A549 (cell line): ENCODE measurements at regions not wholly inside any gene's neighbourhood (a gene's known extent, or its start where the extent isn't known, plus 50 kb on each side); places are given as distances from the start of the nearest gene placed in this dataset.

Source experiments
- ATAC-seq, 2 experiments: fragments of 200-7000 bp in 1 of 2; fragments of >200 bp in 1 of 2; cut with Nextera tagmentation in 1 of 2; cut with Tn5 transposase in 1 of 2; 3 replicates each; pipeline versions ENCODE4 v1.8.0 to v1.9.1; 2018 to 2020; ENCODE audit warnings: mild to moderate bottlenecking in 1 of 2, moderate library complexity in 1 of 2
- CTCF ChIA-PET: fragments of 300-600 bp; sonication (Branson Sonifier 250); formaldehyde crosslinking; extraction: SDS; loops from one replicate; lab custom pipeline; 2021; ENCODE audit warnings: antibody characterized with exemption, inconsistent platforms; lab: Yijun Ruan, JAX
- POLR2A ChIA-PET: fragments of 350-600 bp; formaldehyde crosslinking; extraction: SDS; loops from one replicate; lab custom pipeline; 2021; ENCODE audit warnings: antibody characterized with exemption, inconsistent platforms; lab: Yijun Ruan, JAX
- DNase-seq, 2 experiments: peaks; one replicate each; pipeline versions ENCODE4 v3.0.0 to v3.0.0-alpha.2; 2011 to 2016; ENCODE audit warnings: low read depth in 1 of 2, low spot score in 1 of 2
- FAIRE-seq: peaks from 2 replicates; lab custom pipeline; 2011; peaks lifted over from hg19 to GRCh38; lab: Jason Lieb, UNC
- H3K27ac ChIP-seq, 2 experiments: fragments of >200 bp; sonication (Bioruptor Twin); formaldehyde crosslinking; 3 replicates each; pipeline ENCODE4 v1.5.1; 2016 to 2017
- H3K4me1 ChIP-seq: fragments of >200 bp; sonication (Bioruptor Twin); formaldehyde crosslinking; 3 replicates; pipeline ENCODE4 v1.6.1; 2016
- H3K4me2 ChIP-seq: fragments of >200 bp; sonication (Bioruptor Twin); formaldehyde crosslinking; 3 replicates; pipeline ENCODE4 v1.6.1; 2016
- H3K4me3 ChIP-seq: fragments of >200 bp; sonication (Bioruptor Twin); formaldehyde crosslinking; 3 replicates; pipeline ENCODE4 v1.5.1; 2016
- H3K9me3 ChIP-seq: fragments of >200 bp; sonication (Bioruptor Twin); formaldehyde crosslinking; 3 replicates; pipeline ENCODE4 v1.6.1; 2016
- ATOH8 ChIP-seq: fragments of 250-450 bp; sonication (Bioruptor Pico); IDR thresholded peaks from 2 replicates; pipeline ENCODE4 v1.5.0; 2020; ENCODE audit warnings: low read depth, mild to moderate bottlenecking, moderate library complexity
- CEBPB ChIP-seq, 2 experiments: fragments of >200 bp in 1 of 2; sonication (Bioruptor Twin) in 1 of 2; formaldehyde crosslinking in 1 of 2; IDR thresholded peaks; 2 replicates each; pipeline ENCODE4 v1.6.1; 2012 to 2016
- CHD2 ChIP-seq: fragments of 150-350 bp; IDR thresholded peaks from 2 replicates; pipeline ENCODE4 v1.6.1; 2014; ENCODE audit warnings: low read length; ENCODE audit not compliant: partially characterized antibody
- EHF ChIP-seq: fragments of 250-450 bp; sonication (Bioruptor Pico); IDR thresholded peaks from 2 replicates; pipeline ENCODE4 v1.5.0; 2020; ENCODE audit warnings: mild to moderate bottlenecking
- EHMT2 ChIP-seq: fragments of 200-600 bp; sonication (generic); IDR thresholded peaks from 2 replicates; pipeline ENCODE4 v1.6.1; 2016; ENCODE audit warnings: antibody characterized with exemption, low read depth, mild to moderate bottlenecking, moderate library complexity
- FOSL2 ChIP-seq, 2 experiments: fragments of 450-650 bp in 1 of 2; fragments of >200 bp in 1 of 2; sonication (Bioruptor Twin) in 1 of 2; formaldehyde crosslinking; IDR thresholded peaks; 2 replicates each; pipeline versions ENCODE4 v1.5.0 to v1.6.1; 2016 to 2020; ENCODE audit warnings: mild to moderate bottlenecking in 1 of 2, moderate library complexity in 1 of 2
- FOXS1 ChIP-seq: fragments of 250-450 bp; sonication (Bioruptor Pico); IDR thresholded peaks from 2 replicates; pipeline ENCODE4 v1.5.0; 2020; ENCODE audit warnings: mild to moderate bottlenecking, moderate library complexity
- GATA3 ChIP-seq: IDR thresholded peaks from 2 replicates; pipeline ENCODE4 v1.6.1; 2012; ENCODE audit warnings: borderline replicate concordance
- HES2 ChIP-seq: fragments of >200 bp; sonication (Bioruptor Twin); formaldehyde crosslinking; IDR thresholded peaks from 2 replicates; pipeline ENCODE4 v1.6.1; 2016
- HEYL ChIP-seq: fragments of 250-450 bp; sonication (Bioruptor Pico); IDR thresholded peaks from 2 replicates; pipeline ENCODE4 v1.8.0; 2021; ENCODE audit warnings: mild to moderate bottlenecking, moderate library complexity
- HOXA7 ChIP-seq: fragments of 250-450 bp; sonication (Bioruptor Pico); IDR thresholded peaks from 2 replicates; pipeline ENCODE4 v1.5.0; 2020; ENCODE audit warnings: mild to moderate bottlenecking, moderate library complexity
- HOXB13 ChIP-seq: fragments of 250-450 bp; sonication (Bioruptor Pico); IDR thresholded peaks from 2 replicates; pipeline ENCODE4 v1.5.0; 2020; ENCODE audit warnings: low read depth, mild to moderate bottlenecking, moderate library complexity
- JUN ChIP-seq, 2 experiments: fragments of >200 bp; sonication (Bioruptor Twin); formaldehyde crosslinking; IDR thresholded peaks; 2 replicates in 1 of 2; 3 replicates in 1 of 2; pipeline ENCODE4 v1.6.1; 2016 to 2017
- KDM1A ChIP-seq: fragments of 200-600 bp; sonication (generic); IDR thresholded peaks from 2 replicates; pipeline ENCODE4 v1.6.1; 2016; ENCODE audit warnings: low read depth, mild to moderate bottlenecking
- KDM5A ChIP-seq: fragments of 200-600 bp; sonication (generic); IDR thresholded peaks from 2 replicates; pipeline ENCODE4 v1.6.1; 2016; ENCODE audit warnings: antibody characterized with exemption, mild to moderate bottlenecking
- MAFK ChIP-seq: fragments of 450-650 bp; IDR thresholded peaks from 2 replicates; pipeline ENCODE4 v1.6.1; 2014; ENCODE audit not compliant: partially characterized antibody
- MAX ChIP-seq: IDR thresholded peaks from 2 replicates; pipeline ENCODE4 v1.6.1; 2012
- NFE2L2 ChIP-seq: fragments of 150-350 bp; conservative IDR thresholded peaks from 2 replicates; pipeline ENCODE4 v1.6.1; 2014; ENCODE audit warnings: low read length
- NPAS2 ChIP-seq: fragments of 250-450 bp; sonication (Bioruptor Pico); IDR thresholded peaks from 2 replicates; pipeline ENCODE4 v1.8.0; 2022; ENCODE audit warnings: mild to moderate bottlenecking, moderate library complexity, borderline replicate concordance
- PHF8 ChIP-seq: fragments of 200-600 bp; sonication (generic); IDR thresholded peaks from 2 replicates; pipeline ENCODE4 v1.6.1; 2016; ENCODE audit warnings: low read depth, mild to moderate bottlenecking, antibody characterized with exemption, moderate library complexity, borderline replicate concordance
- POLR2A ChIP-seq: IDR thresholded peaks from 2 replicates; pipeline ENCODE4 v1.6.1; 2012; ENCODE audit warnings: mild to moderate bottlenecking, low read length
- RAD21 ChIP-seq, 2 experiments: fragments of >200 bp in 1 of 2; sonication (Bioruptor Twin) in 1 of 2; formaldehyde crosslinking in 1 of 2; IDR thresholded peaks in 1 of 2; conservative IDR thresholded peaks in 1 of 2; 2 replicates in 1 of 2; 3 replicates in 1 of 2; pipeline ENCODE4 v1.6.1; 2012 to 2018; ENCODE audit warnings: inconsistent platforms in 1 of 2
- RARB ChIP-seq: fragments of 250-450 bp; sonication (Bioruptor Pico); IDR thresholded peaks from 2 replicates; pipeline ENCODE4 v1.8.0; 2021; ENCODE audit warnings: mild to moderate bottlenecking, moderate library complexity
- RFX5 ChIP-seq: fragments of 450-650 bp; IDR thresholded peaks from 2 replicates; pipeline ENCODE4 v1.7.1; 2014; ENCODE audit warnings: antibody characterized with exemption, mild to moderate bottlenecking, moderate library complexity
- RNF2 ChIP-seq: fragments of 200-600 bp; sonication (generic); IDR thresholded peaks from 2 replicates; pipeline ENCODE4 v1.6.1; 2016; ENCODE audit warnings: low read depth, mild to moderate bottlenecking, antibody characterized with exemption, moderate library complexity, borderline replicate concordance
- TFCP2L1 ChIP-seq: fragments of 250-450 bp; sonication (Bioruptor Pico); IDR thresholded peaks from 2 replicates; pipeline ENCODE4 v1.5.0; 2021; ENCODE audit warnings: mild to moderate bottlenecking
- TP53 ChIP-seq: fragments of 250-450 bp; sonication (Bioruptor Pico); IDR thresholded peaks from 2 replicates; pipeline ENCODE4 v1.5.0; 2021; ENCODE audit warnings: mild to moderate bottlenecking, moderate library complexity
- USF2 ChIP-seq: fragments of 450-650 bp; IDR thresholded peaks from 2 replicates; pipeline ENCODE4 v1.6.1; 2014; ENCODE audit warnings: antibody characterized with exemption
- ZC3H11A ChIP-seq: fragments of 450-650 bp; IDR thresholded peaks from 2 replicates; pipeline ENCODE4 v1.6.1; 2014; ENCODE audit warnings: antibody characterized with exemption, mild to moderate bottlenecking
- ZFP36 ChIP-seq: fragments of 450-650 bp; IDR thresholded peaks from 2 replicates; pipeline ENCODE4 v1.6.1; 2014; ENCODE audit warnings: borderline replicate concordance; ENCODE audit not compliant: partially characterized antibody
- ZNF302 ChIP-seq: fragments of 250-450 bp; sonication (Bioruptor Pico); IDR thresholded peaks from 2 replicates; pipeline ENCODE4 v1.9.0; 2021; ENCODE audit warnings: inconsistent platforms, mild to moderate bottlenecking, moderate library complexity
- WGBS: methylation state at CpG from one replicate; pipeline ENCODE4 v1.1.6; 2017; ENCODE audit errors: missing lambda C conversion rate; 5-methylcytosine and 5-hydroxymethylcytosine counted together

- TF ChIP-seq HOXA7 (CRISPR knock-in tag): no peak
- TF ChIP-seq CEBPB (IDR thresholded peaks at IDR 0.05): no peak
- no peak for TF ChIP-seq PHF8
- TF ChIP-seq JUN (IDR thresholded peaks at IDR 0.05): no peak
- TF ChIP-seq MAX: no peak
- TF ChIP-seq KDM1A: no peak
- TF ChIP-seq RNF2: no peak
- TF ChIP-seq TFCP2L1 (CRISPR knock-in tag): no peak
- TF ChIP-seq NPAS2 (CRISPR knock-in tag): no peak
- no peak for TF ChIP-seq HES2
- TF ChIP-seq POLR2A: no peak
- TF ChIP-seq CHD2: no peak
- Histone ChIP-seq H3K4me2 (no peak overlapping the region), H3K27ac (no peak overlapping the region), H3K9me3 (no peaks in the 10 kb centered on the region), H3K4me1 (no peaks in the 10 kb centered on the region), H3K4me3 (no peak overlapping the region)
- no peak for DNase-seq
- no peak for FAIRE-seq
- ATAC-seq: no peak
- CTCF ChIA-PET: interaction anchor here (0.5 kb wide), 1 partner anchor 418 kb away, joined by 4 read pairs; no protein-coding TSS in a partner anchor
- POLR2A ChIA-PET: no interaction called here
- WGBS: 78% methylated on average over 13 of the region's 17 CpGs
Measured at GRCh38 chr2:239674981-239675825, 274.4 kb upstream of the HDAC4 start.

GRCh38 chr2:239674101-239674980 is 273.5 kb upstream of the HDAC4 start:
- Histone ChIP-seq H3K4me1 (no peaks in the 10 kb centered on the region), H3K9me3 (no peaks in the 10 kb centered on the region), H3K4me2 (no peak overlapping the region), H3K4me3 (no peak overlapping the region), H3K27ac (no peak overlapping the region)
- TF ChIP-seq ZNF302: no peak
- no peak for TF ChIP-seq EHMT2
- no peak for TF ChIP-seq ZC3H11A
- TF ChIP-seq HEYL (CRISPR knock-in tag): no peak
- no peak for TF ChIP-seq MAFK
- no peak for TF ChIP-seq FOXS1 (CRISPR knock-in tag)
- TF ChIP-seq KDM5A: no peak
- TF ChIP-seq TP53: no peak
- TF ChIP-seq NFE2L2: no peak
- no peak for TF ChIP-seq RARB (CRISPR knock-in tag)
- no peak for TF ChIP-seq GATA3
- TF ChIP-seq RNF2: no peak
- no peak for TF ChIP-seq CHD2
- DNase-seq: no peak
- POLR2A ChIA-PET: no interaction called here
- no peak for FAIRE-seq
- ATAC-seq: no peak
- CTCF ChIA-PET: interaction anchor here (0.5 to 0.6 kb wide), 2 partner anchors 176 to 419 kb away, joined by 3 to 4 read pairs; no protein-coding TSS in a partner anchor
- 68% methylated on average over 13 of the region's 17 CpGs for WGBS

- Histone ChIP-seq H3K9me3 (no peaks in the 10 kb centered on the region), H3K27ac (no peak overlapping the region), H3K4me1 (no peaks in the 10 kb centered on the region), H3K4me2 (no peak overlapping the region), H3K4me3 (no peak overlapping the region)
- ChIA-PET CTCF (no interaction called here), POLR2A (no interaction called here)
- WGBS: 54% methylated on average over 10 of the region's 10 CpGs
- DNase-seq: no peak
- no peak for FAIRE-seq
- no peak for ATAC-seq
- TF ChIP-seq EHF: no peak
- no peak for TF ChIP-seq HOXB13 (CRISPR knock-in tag)
- TF ChIP-seq RARB (CRISPR knock-in tag): no peak
- TF ChIP-seq ATOH8 (CRISPR knock-in tag): no peak
- no peak for TF ChIP-seq FOSL2 (IDR thresholded peaks at IDR 0.05)
- TF ChIP-seq FOSL2 (CRISPR knock-in tag; IDR thresholded peaks at IDR 0.05): no peak
- no peak for TF ChIP-seq USF2
- no peak for TF ChIP-seq RFX5
- TF ChIP-seq KDM5A: no peak
- TF ChIP-seq NPAS2 (CRISPR knock-in tag): no peak
- TF ChIP-seq MAX: no peak
- no peak for TF ChIP-seq TFCP2L1 (CRISPR knock-in tag)
- TF ChIP-seq FOXS1 (CRISPR knock-in tag): no peak
- TF ChIP-seq ZFP36: no peak
- no peak for TF ChIP-seq RAD21 (conservative IDR thresholded peaks at IDR 0.05 in 1 of 2, IDR thresholded peaks at IDR 0.05 in 1 of 2)
- TF ChIP-seq CEBPB (IDR thresholded peaks at IDR 0.05): no peak
- TF ChIP-seq CHD2: no peak
Measured at GRCh38 chr2:239673641-239674040, 272.8 kb upstream of the HDAC4 start.
